Colonic mucosa (tissue), 4 donors: ENCODE measurements at regions not wholly inside any gene's neighbourhood (a gene's known extent, or its start where the extent isn't known, plus 50 kb on each side); places are given as distances from the start of the nearest gene placed in this dataset.

ENCODE experiments used
- DNase-seq: peaks from one replicate; pipeline ENCODE4 v3.0.0-alpha.2; 2020
- H3K27ac ChIP-seq: fragments of 200-600 bp; one replicate; pipeline ENCODE4 v1.8.0; 2021
- H3K27me3 ChIP-seq: fragments of 200-600 bp; one replicate; pipeline ENCODE4 v1.8.0; 2021
- H3K36me3 ChIP-seq: fragments of 200-600 bp; one replicate; pipeline ENCODE4 v1.8.0; 2021
- H3K4me1 ChIP-seq: fragments of 200-600 bp; one replicate; pipeline ENCODE4 v1.8.0; 2021; ENCODE audit warnings: mild to moderate bottlenecking
- H3K4me3 ChIP-seq: fragments of 200-600 bp; one replicate; pipeline ENCODE4 v1.8.0; 2021
- H3K9ac ChIP-seq, 2 donors: one replicate each; pipeline ENCODE4 v1.7.0; 2013; ENCODE audit warnings: control low read depth in 2 of 2, low read depth in 2 of 2, low read length in 2 of 2
- H3K9me3 ChIP-seq: fragments of 200-600 bp; one replicate; pipeline ENCODE4 v1.8.0; 2021
- CTCF ChIP-seq: fragments of 200-600 bp; IDR thresholded peaks from one replicate; pipeline ENCODE4 v1.8.0; 2022; ENCODE audit warnings: antibody characterized with exemption, mild to moderate bottlenecking
- intact Hi-C: fragments of 100-400 bp; cut with DNase I; formaldehyde crosslinking; loops from one replicate; pipeline ENCODE4 v1.14.1; 2022
- donor health status: healthy.
- donor health status: DM: no; HTN: no; CAD: no.
- donor health status: DM: no; HTN: no; CAD: no.

- Histone ChIP-seq H3K4me1 (no peaks in the 10 kb centered on the region), H3K36me3 (no peaks in the 10 kb centered on the region), H3K9ac (no peak overlapping the region), H3K27me3 (no peaks in the 10 kb centered on the region), H3K27ac (no peak overlapping the region), H3K4me3 (no peak overlapping the region), H3K9me3 (no peaks in the 10 kb centered on the region)
- DNase-seq, result no peak
- no peak for TF ChIP-seq CTCF
- intact Hi-C loops, result no loop called here
These were observed 106.7 kb downstream of the UNC5CL start for GRCh38 chr6:40932366-40932765.

GRCh38 chr6:40931931-40932330 is 107.1 kb downstream of the UNC5CL start:
- no peaks in the 10 kb centered on the region for H3K4me1 ChIP-seq
- TF ChIP-seq CTCF, result no peak
- intact Hi-C loops, result no loop called here

GRCh38 chr6:40930555-40930954 is 108.5 kb downstream of the UNC5CL start:
- Histone ChIP-seq H3K9ac (no peak overlapping the region), H3K4me1 (no peaks in the 10 kb centered on the region), H3K9me3 (no peaks in the 10 kb centered on the region), H3K27me3 (no peaks in the 10 kb centered on the region), H3K4me3 (no peak overlapping the region), H3K36me3 (no peaks in the 10 kb centered on the region), H3K27ac (no peak overlapping the region)
- peak; percentile 24 for DNase-seq
- intact Hi-C loops, result no loop called here
- TF ChIP-seq CTCF, result no peak

More at GRCh38 chr6:40931931-40932330, 107.1 kb downstream of the UNC5CL start:
- no peak overlapping the region for H3K27ac ChIP-seq
- H3K27me3 ChIP-seq, result no peaks in the 10 kb centered on the region
- H3K9ac ChIP-seq, result no peak overlapping the region
- DNase-seq, result no peak
- H3K36me3 ChIP-seq, result no peaks in the 10 kb centered on the region
- no peaks in the 10 kb centered on the region for H3K9me3 ChIP-seq
- no peak overlapping the region for H3K4me3 ChIP-seq

GRCh38 chr6:40930045-40930444 is 109.0 kb downstream of the UNC5CL start:
- no peak overlapping the region for H3K9ac ChIP-seq

GRCh38 chr6:40929176-40929575 is 109.8 kb downstream of the UNC5CL start:
- intact Hi-C loops, result no loop called here
- Histone ChIP-seq H3K9me3 (no peaks in the 10 kb centered on the region), H3K4me3 (no peak overlapping the region), H3K36me3 (no peaks in the 10 kb centered on the region), H3K4me1 (no peaks in the 10 kb centered on the region), H3K9ac (no peak overlapping the region), H3K27me3 (no peaks in the 10 kb centered on the region), H3K27ac (no peak overlapping the region)
- DNase-seq, result no peak
- no peak for TF ChIP-seq CTCF

More at GRCh38 chr6:40930045-40930444, 109.0 kb downstream of the UNC5CL start:
- intact Hi-C loops, result no loop called here
- Histone ChIP-seq H3K4me1 (no peaks in the 10 kb centered on the region), H3K4me3 (no peak overlapping the region), H3K9me3 (no peaks in the 10 kb centered on the region), H3K27me3 (no peaks in the 10 kb centered on the region), H3K27ac (no peak overlapping the region), H3K36me3 (no peaks in the 10 kb centered on the region)
- TF ChIP-seq CTCF, result no peak
- no peak for DNase-seq

GRCh38 chr6:40928763-40929162 is 110.3 kb downstream of the UNC5CL start:
- H3K4me1 ChIP-seq, result no peaks in the 10 kb centered on the region
- no peak for DNase-seq
- TF ChIP-seq CTCF, result no peak
- intact Hi-C loops, result no loop called here
- H3K27ac ChIP-seq, result no peak overlapping the region
- no peaks in the 10 kb centered on the region for H3K9me3 ChIP-seq
- no peaks in the 10 kb centered on the region for H3K27me3 ChIP-seq
- no peak overlapping the region for H3K9ac ChIP-seq
- no peaks in the 10 kb centered on the region for H3K36me3 ChIP-seq
- H3K4me3 ChIP-seq, result no peak overlapping the region
